H1 (cell line): ENCODE measurements at regions not wholly inside any gene's neighbourhood (a gene's known extent, or its start where the extent isn't known, plus 50 kb on each side); places are given as distances from the start of the nearest gene placed in this dataset.

Source experiments
- ASH2L ChIP-seq: fragments of 200-600, 300-600 bp; sonication (generic); IDR thresholded peaks from one replicate; pipeline ENCODE4 v1.7.1; 2017; ENCODE audit warnings: low read length
- EP300 ChIP-seq, 2 experiments: IDR thresholded peaks; 1 replicate in 1 of 2; 2 replicates in 1 of 2; pipeline ENCODE4 v1.6.1; 2011 to 2012; ENCODE audit warnings: low read depth in 2 of 2, low read length in 2 of 2, mild to moderate bottlenecking in 2 of 2, borderline replicate concordance in 1 of 2, inconsistent platforms in 1 of 2, moderate library complexity in 1 of 2
- HDAC6 ChIP-seq: IDR thresholded peaks from one replicate; pipeline ENCODE4 v1.7.1; 2012; ENCODE audit warnings: low read depth, mild to moderate bottlenecking, inconsistent platforms, low read length, moderate library complexity
- NANOG ChIP-seq: IDR thresholded peaks from 2 replicates; pipeline ENCODE4 v1.6.1; 2011; ENCODE audit warnings: low read length, low read depth, mild to moderate bottlenecking, inconsistent platforms; ENCODE audit not compliant: insufficient read depth, poor library complexity, severe bottlenecking
- PHF8 ChIP-seq: fragments of 200-600 bp; sonication (generic); conservative IDR thresholded peaks from 2 replicates; pipeline ENCODE4 v1.7.1; 2012; ENCODE audit warnings: low read depth, mild to moderate bottlenecking, inconsistent platforms, low read length, moderate library complexity
- RAD21 ChIP-seq, 2 experiments: IDR thresholded peaks in 1 of 2; conservative IDR thresholded peaks in 1 of 2; 2 replicates each; pipeline ENCODE4 v1.6.1; 2011; ENCODE audit warnings: low read depth in 2 of 2, low read length in 2 of 2, improper control_type of control experiment in 1 of 2, inconsistent platforms in 1 of 2, mild to moderate bottlenecking in 1 of 2, moderate library complexity in 1 of 2
- YY1 ChIP-seq: IDR thresholded peaks from 2 replicates; pipeline ENCODE4 v1.6.1; 2011; ENCODE audit warnings: low read depth, mild to moderate bottlenecking, low read length

GRCh38 chr5:57340681-57341080 is 141.9 kb downstream of the ACTBL2 start (continued):
- TF ChIP-seq YY1 (no peak), RAD21 (IDR thresholded peaks at IDR 0.05 in 1 of 2, conservative IDR thresholded peaks at IDR 0.05 in 1 of 2; ENCODE audit: low read depth in 2 of 2, low read length in 2 of 2) (no peak), ASH2L (no peak), NANOG (no peak), HDAC6 (no peak), EP300 (IDR thresholded peaks at IDR 0.05; ENCODE audit: borderline replicate concordance in 1 of 2, low read depth in 2 of 2, low read length in 2 of 2) (no peak), PHF8 (no peak)
